KOPT-K1 (cell line): ENCODE measurements at regions not wholly inside any gene's neighbourhood (a gene's known extent, or its start where the extent isn't known, plus 50 kb on each side); places are given as distances from the start of the nearest gene placed in this dataset.

ENCODE experiments used
- H3K27ac ChIP-seq: fragments of 200-600 bp; sonication (generic); 2 replicates; pipeline ENCODE4 v1.5.1; 2016; ENCODE audit warnings: antibody characterized with exemption, mild to moderate bottlenecking, low read depth, low read length; ENCODE audit not compliant: poor library complexity, severe bottlenecking
- H3K36me3 ChIP-seq: fragments of 200-600 bp; sonication (generic); 2 replicates; pipeline ENCODE4 v1.5.1; 2017; ENCODE audit warnings: antibody characterized with exemption, mild to moderate bottlenecking, low read length, moderate library complexity; ENCODE audit not compliant: insufficient read depth
- H3K9me3 ChIP-seq: fragments of 200-600 bp; sonication (generic); 2 replicates; pipeline ENCODE4 v1.5.1; 2017; ENCODE audit warnings: antibody characterized with exemption, low read length, mild to moderate bottlenecking; ENCODE audit not compliant: insufficient read depth, poor library complexity, severe bottlenecking

- H3K27ac ChIP-seq, result no peak overlapping the region
- no peaks in the 10 kb centered on the region for H3K9me3 ChIP-seq
These were observed 467.9 kb upstream of the AUTS2 start for GRCh38 chr7:69130396-69130795.

GRCh38 chr7:69134316-69134715 is 464.0 kb upstream of the AUTS2 start:
- Histone ChIP-seq H3K9me3 (peaks cover 11% of the 10 kb centered on the region), H3K27ac (no peak overlapping the region), H3K36me3 (no peaks in the 10 kb centered on the region)

More at GRCh38 chr7:69130396-69130795, 467.9 kb upstream of the AUTS2 start:
- H3K36me3 ChIP-seq, result no peaks in the 10 kb centered on the region

GRCh38 chr7:69147631-69148030 is 450.6 kb upstream of the AUTS2 start:
- Histone ChIP-seq H3K36me3 (no peaks in the 10 kb centered on the region), H3K27ac (no peak overlapping the region), H3K9me3 (peaks cover 4% of the 10 kb centered on the region)

GRCh38 chr7:69149804-69150782 is 448.2 kb upstream of the AUTS2 start:
- peaks cover 4% of the 10 kb centered on the region for H3K9me3 ChIP-seq
- no peaks in the 10 kb centered on the region for H3K36me3 ChIP-seq
- no peak overlapping the region for H3K27ac ChIP-seq

GRCh38 chr7:69162326-69162725 is 435.9 kb upstream of the AUTS2 start:
- Histone ChIP-seq H3K27ac (no peak overlapping the region), H3K36me3 (no peaks in the 10 kb centered on the region), H3K9me3 (no peaks in the 10 kb centered on the region)

- no peak overlapping the region for H3K27ac ChIP-seq
- H3K9me3 ChIP-seq, result no peaks in the 10 kb centered on the region
These were observed 435.2 kb upstream of the AUTS2 start for GRCh38 chr7:69162931-69163670.

GRCh38 chr7:69166979-69167516 is 431.2 kb upstream of the AUTS2 start:
- Histone ChIP-seq H3K36me3 (no peaks in the 10 kb centered on the region), H3K27ac (no peak overlapping the region), H3K9me3 (no peaks in the 10 kb centered on the region)

More at GRCh38 chr7:69162931-69163670, 435.2 kb upstream of the AUTS2 start:
- H3K36me3 ChIP-seq, result no peaks in the 10 kb centered on the region

- no peaks in the 10 kb centered on the region for H3K9me3 ChIP-seq
- H3K36me3 ChIP-seq, result no peaks in the 10 kb centered on the region
- H3K27ac ChIP-seq, result no peak overlapping the region
These were observed 428.9 kb upstream of the AUTS2 start for GRCh38 chr7:69169386-69169785.

GRCh38 chr7:69172357-69173077 is 425.8 kb upstream of the AUTS2 start:
- H3K9me3 ChIP-seq, result no peaks in the 10 kb centered on the region
- no peaks in the 10 kb centered on the region for H3K36me3 ChIP-seq
- no peak overlapping the region for H3K27ac ChIP-seq

GRCh38 chr7:69173341-69173740 is 424.9 kb upstream of the AUTS2 start:
- Histone ChIP-seq H3K36me3 (no peaks in the 10 kb centered on the region), H3K9me3 (no peaks in the 10 kb centered on the region), H3K27ac (no peak overlapping the region)

- Histone ChIP-seq H3K36me3 (no peaks in the 10 kb centered on the region), H3K27ac (no peak overlapping the region), H3K9me3 (no peaks in the 10 kb centered on the region)
These were observed 424.4 kb upstream of the AUTS2 start for GRCh38 chr7:69173846-69174245.

- H3K27ac ChIP-seq, result no peak overlapping the region
- H3K9me3 ChIP-seq, result no peaks in the 10 kb centered on the region
- H3K36me3 ChIP-seq, result no peaks in the 10 kb centered on the region
These were observed 421.4 kb upstream of the AUTS2 start for GRCh38 chr7:69176841-69177240.

GRCh38 chr7:69177461-69177861 is 420.8 kb upstream of the AUTS2 start:
- Histone ChIP-seq H3K9me3 (no peaks in the 10 kb centered on the region), H3K27ac (no peak overlapping the region), H3K36me3 (no peaks in the 10 kb centered on the region)

- H3K9me3 ChIP-seq, result no peaks in the 10 kb centered on the region
- no peaks in the 10 kb centered on the region for H3K36me3 ChIP-seq
- no peak overlapping the region for H3K27ac ChIP-seq
These were observed 420.3 kb upstream of the AUTS2 start for GRCh38 chr7:69177941-69178494.
